22Rv1 (cell line): ENCODE measurements at regions not wholly inside any gene's neighbourhood (a gene's known extent, or its start where the extent isn't known, plus 50 kb on each side); places are given as distances from the start of the nearest gene placed in this dataset.

Experiments used
- ZFX ChIP-seq: fragments of 450-650 bp; IDR thresholded peaks from 2 replicates; pipeline ENCODE4 v1.6.1; 2017; ENCODE audit warnings: antibody characterized with exemption, borderline replicate concordance
- TF ChIP-seq, protein P1 (sequence below): fragments of 450-650 bp; IDR thresholded peaks from 2 replicates; pipeline ENCODE4 v1.5.1; 2017; ENCODE audit warnings: mild to moderate bottlenecking

- TF ChIP-seq, protein P1, sequence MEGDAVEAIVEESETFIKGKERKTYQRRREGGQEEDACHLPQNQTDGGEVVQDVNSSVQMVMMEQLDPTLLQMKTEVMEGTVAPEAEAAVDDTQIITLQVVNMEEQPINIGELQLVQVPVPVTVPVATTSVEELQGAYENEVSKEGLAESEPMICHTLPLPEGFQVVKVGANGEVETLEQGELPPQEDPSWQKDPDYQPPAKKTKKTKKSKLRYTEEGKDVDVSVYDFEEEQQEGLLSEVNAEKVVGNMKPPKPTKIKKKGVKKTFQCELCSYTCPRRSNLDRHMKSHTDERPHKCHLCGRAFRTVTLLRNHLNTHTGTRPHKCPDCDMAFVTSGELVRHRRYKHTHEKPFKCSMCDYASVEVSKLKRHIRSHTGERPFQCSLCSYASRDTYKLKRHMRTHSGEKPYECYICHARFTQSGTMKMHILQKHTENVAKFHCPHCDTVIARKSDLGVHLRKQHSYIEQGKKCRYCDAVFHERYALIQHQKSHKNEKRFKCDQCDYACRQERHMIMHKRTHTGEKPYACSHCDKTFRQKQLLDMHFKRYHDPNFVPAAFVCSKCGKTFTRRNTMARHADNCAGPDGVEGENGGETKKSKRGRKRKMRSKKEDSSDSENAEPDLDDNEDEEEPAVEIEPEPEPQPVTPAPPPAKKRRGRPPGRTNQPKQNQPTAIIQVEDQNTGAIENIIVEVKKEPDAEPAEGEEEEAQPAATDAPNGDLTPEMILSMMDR: no peak
- TF ChIP-seq ZFX: no peak
Measured at GRCh38 chr15:66999046-66999968, 66.1 kb upstream of the SMAD3 start.
